H1 (cell line): ENCODE measurements at regions not wholly inside any gene's neighbourhood (a gene's known extent, or its start where the extent isn't known, plus 50 kb on each side); places are given as distances from the start of the nearest gene placed in this dataset.

ENCODE experiments used
- ASH2L ChIP-seq: fragments of 200-600, 300-600 bp; sonication (generic); IDR thresholded peaks from one replicate; pipeline ENCODE4 v1.7.1; 2017; ENCODE audit warnings: low read length
- BCL11A ChIP-seq, 2 experiments: IDR thresholded peaks; one replicate each; pipeline ENCODE4 v1.6.1; 2011; ENCODE audit warnings: low read depth in 2 of 2, low read length in 2 of 2, mild to moderate bottlenecking in 2 of 2
- CHD1 ChIP-seq: IDR thresholded peaks from 2 replicates; pipeline ENCODE4 v1.6.1; 2012; ENCODE audit warnings: low read depth, low read length, improper control_type of control experiment
- CREB1 ChIP-seq: IDR thresholded peaks from 2 replicates; pipeline ENCODE4 v1.6.1; 2012; ENCODE audit warnings: inconsistent platforms
- GTF2F1 ChIP-seq: IDR thresholded peaks from 2 replicates; pipeline ENCODE4 v1.6.1; 2012; ENCODE audit warnings: low read depth, low read length, improper control_type of control experiment, borderline replicate concordance
- HDAC6 ChIP-seq: IDR thresholded peaks from one replicate; pipeline ENCODE4 v1.7.1; 2012; ENCODE audit warnings: low read depth, mild to moderate bottlenecking, inconsistent platforms, low read length, moderate library complexity
- KDM5A ChIP-seq: fragments of 200-600 bp; IDR thresholded peaks from 2 replicates; pipeline ENCODE4 v1.7.1; 2012; ENCODE audit warnings: mild to moderate bottlenecking, low read length, inconsistent platforms, mixed read lengths
- MAX ChIP-seq: IDR thresholded peaks from 2 replicates; pipeline ENCODE4 v1.6.1; 2012; ENCODE audit warnings: inconsistent platforms
- TAF1 ChIP-seq: IDR thresholded peaks from 2 replicates; pipeline ENCODE4 v1.6.1; 2011; ENCODE audit warnings: mild to moderate bottlenecking, low read depth, low read length
- TF ChIP-seq, protein P1 (sequence below): fragments of 300-600 bp; sonication (generic); IDR thresholded peaks from 2 replicates; pipeline ENCODE4 v1.7.1; 2012; ENCODE audit warnings: low read length, moderate library complexity, mild to moderate bottlenecking, inconsistent platforms; ENCODE audit not compliant: insufficient replicate concordance

DNA sequence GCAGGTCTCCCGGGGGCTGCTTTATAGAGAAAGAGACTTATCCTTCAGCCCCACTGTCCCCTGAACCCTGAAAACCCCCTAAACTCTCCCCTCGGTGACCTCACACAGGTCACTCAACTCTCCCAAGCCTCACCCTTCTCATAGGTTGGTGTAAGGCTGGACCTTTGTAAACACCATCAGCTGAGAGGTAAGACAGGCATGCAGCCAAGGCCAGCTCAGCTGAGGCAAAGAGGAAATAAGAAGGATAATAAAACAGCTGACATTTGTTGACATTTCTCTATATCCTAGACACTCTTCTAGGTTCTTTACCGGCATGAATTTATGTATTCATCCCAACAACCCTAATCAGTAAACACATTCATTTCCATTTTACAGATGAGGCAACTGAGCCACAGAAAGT is 134.3 kb downstream of the CCT6B start (continued):
- TF ChIP-seq, protein P1, sequence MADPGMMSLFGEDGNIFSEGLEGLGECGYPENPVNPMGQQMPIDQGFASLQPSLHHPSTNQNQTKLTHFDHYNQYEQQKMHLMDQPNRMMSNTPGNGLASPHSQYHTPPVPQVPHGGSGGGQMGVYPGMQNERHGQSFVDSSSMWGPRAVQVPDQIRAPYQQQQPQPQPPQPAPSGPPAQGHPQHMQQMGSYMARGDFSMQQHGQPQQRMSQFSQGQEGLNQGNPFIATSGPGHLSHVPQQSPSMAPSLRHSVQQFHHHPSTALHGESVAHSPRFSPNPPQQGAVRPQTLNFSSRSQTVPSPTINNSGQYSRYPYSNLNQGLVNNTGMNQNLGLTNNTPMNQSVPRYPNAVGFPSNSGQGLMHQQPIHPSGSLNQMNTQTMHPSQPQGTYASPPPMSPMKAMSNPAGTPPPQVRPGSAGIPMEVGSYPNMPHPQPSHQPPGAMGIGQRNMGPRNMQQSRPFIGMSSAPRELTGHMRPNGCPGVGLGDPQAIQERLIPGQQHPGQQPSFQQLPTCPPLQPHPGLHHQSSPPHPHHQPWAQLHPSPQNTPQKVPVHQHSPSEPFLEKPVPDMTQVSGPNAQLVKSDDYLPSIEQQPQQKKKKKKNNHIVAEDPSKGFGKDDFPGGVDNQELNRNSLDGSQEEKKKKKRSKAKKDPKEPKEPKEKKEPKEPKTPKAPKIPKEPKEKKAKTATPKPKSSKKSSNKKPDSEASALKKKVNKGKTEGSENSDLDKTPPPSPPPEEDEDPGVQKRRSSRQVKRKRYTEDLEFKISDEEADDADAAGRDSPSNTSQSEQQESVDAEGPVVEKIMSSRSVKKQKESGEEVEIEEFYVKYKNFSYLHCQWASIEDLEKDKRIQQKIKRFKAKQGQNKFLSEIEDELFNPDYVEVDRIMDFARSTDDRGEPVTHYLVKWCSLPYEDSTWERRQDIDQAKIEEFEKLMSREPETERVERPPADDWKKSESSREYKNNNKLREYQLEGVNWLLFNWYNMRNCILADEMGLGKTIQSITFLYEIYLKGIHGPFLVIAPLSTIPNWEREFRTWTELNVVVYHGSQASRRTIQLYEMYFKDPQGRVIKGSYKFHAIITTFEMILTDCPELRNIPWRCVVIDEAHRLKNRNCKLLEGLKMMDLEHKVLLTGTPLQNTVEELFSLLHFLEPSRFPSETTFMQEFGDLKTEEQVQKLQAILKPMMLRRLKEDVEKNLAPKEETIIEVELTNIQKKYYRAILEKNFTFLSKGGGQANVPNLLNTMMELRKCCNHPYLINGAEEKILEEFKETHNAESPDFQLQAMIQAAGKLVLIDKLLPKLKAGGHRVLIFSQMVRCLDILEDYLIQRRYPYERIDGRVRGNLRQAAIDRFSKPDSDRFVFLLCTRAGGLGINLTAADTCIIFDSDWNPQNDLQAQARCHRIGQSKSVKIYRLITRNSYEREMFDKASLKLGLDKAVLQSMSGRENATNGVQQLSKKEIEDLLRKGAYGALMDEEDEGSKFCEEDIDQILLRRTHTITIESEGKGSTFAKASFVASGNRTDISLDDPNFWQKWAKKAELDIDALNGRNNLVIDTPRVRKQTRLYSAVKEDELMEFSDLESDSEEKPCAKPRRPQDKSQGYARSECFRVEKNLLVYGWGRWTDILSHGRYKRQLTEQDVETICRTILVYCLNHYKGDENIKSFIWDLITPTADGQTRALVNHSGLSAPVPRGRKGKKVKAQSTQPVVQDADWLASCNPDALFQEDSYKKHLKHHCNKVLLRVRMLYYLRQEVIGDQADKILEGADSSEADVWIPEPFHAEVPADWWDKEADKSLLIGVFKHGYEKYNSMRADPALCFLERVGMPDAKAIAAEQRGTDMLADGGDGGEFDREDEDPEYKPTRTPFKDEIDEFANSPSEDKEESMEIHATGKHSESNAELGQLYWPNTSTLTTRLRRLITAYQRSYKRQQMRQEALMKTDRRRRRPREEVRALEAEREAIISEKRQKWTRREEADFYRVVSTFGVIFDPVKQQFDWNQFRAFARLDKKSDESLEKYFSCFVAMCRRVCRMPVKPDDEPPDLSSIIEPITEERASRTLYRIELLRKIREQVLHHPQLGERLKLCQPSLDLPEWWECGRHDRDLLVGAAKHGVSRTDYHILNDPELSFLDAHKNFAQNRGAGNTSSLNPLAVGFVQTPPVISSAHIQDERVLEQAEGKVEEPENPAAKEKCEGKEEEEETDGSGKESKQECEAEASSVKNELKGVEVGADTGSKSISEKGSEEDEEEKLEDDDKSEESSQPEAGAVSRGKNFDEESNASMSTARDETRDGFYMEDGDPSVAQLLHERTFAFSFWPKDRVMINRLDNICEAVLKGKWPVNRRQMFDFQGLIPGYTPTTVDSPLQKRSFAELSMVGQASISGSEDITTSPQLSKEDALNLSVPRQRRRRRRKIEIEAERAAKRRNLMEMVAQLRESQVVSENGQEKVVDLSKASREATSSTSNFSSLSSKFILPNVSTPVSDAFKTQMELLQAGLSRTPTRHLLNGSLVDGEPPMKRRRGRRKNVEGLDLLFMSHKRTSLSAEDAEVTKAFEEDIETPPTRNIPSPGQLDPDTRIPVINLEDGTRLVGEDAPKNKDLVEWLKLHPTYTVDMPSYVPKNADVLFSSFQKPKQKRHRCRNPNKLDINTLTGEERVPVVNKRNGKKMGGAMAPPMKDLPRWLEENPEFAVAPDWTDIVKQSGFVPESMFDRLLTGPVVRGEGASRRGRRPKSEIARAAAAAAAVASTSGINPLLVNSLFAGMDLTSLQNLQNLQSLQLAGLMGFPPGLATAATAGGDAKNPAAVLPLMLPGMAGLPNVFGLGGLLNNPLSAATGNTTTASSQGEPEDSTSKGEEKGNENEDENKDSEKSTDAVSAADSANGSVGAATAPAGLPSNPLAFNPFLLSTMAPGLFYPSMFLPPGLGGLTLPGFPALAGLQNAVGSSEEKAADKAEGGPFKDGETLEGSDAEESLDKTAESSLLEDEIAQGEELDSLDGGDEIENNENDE, result no peak
- no peak for TF ChIP-seq GTF2F1
- no peak for TF ChIP-seq KDM5A
- TF ChIP-seq CHD1, result no peak
- no peak for TF ChIP-seq CREB1
- TF ChIP-seq HDAC6, result no peak
- no peak for TF ChIP-seq TAF1
- TF ChIP-seq BCL11A (IDR thresholded peaks at IDR 0.05; ENCODE audit: low read depth in 2 of 2, low read length in 2 of 2), result no peak
- no peak for TF ChIP-seq MAX
- TF ChIP-seq ASH2L, result no peak
